GM18507 (cell line): ENCODE measurements at regions not wholly inside any gene's neighbourhood (a gene's known extent, or its start where the extent isn't known, plus 50 kb on each side); places are given as distances from the start of the nearest gene placed in this dataset.
"Not testable (repeated sequence)": the region's sequence is repeated elsewhere in the genome, so short reads cannot be mapped to it uniquely, and the experiment has no call there.

ENCODE experiments used
- DNase-seq: peaks from one replicate; pipeline ENCODE4 v3.0.0; 2011; ENCODE audit warnings: low read depth; ENCODE audit not compliant: insufficient read length; ENCODE audit errors: extremely low spot score
- FAIRE-seq: peaks from 2 replicates; lab custom pipeline; 2011; peaks lifted over from hg19 to GRCh38; lab: Jason Lieb, UNC

GRCh38 chr10:93215312-93215711 lies 141.6 kb downstream of the CYP26A1 start:
- FAIRE-seq (no peak), DNase-seq (no peak)

- DNase-seq (no peak), FAIRE-seq (no peak)
Observed at GRCh38 chr10:93216341-93216985, 142.8 kb downstream of the CYP26A1 start.

GRCh38 chr10:93218386-93218785 lies 144.7 kb downstream of the CYP26A1 start:
- no peak for FAIRE-seq
- DNase-seq: no peak

GRCh38 chr10:93219347-93219746 lies 145.7 kb downstream of the CYP26A1 start:
- FAIRE-seq: no peak
- no peak for DNase-seq

GRCh38 chr10:93220296-93221170 lies 146.8 kb downstream of the CYP26A1 start:
- FAIRE-seq: no peak

GRCh38 chr10:93221171-93221496 lies 147.4 kb downstream of the CYP26A1 start:
- no peak for DNase-seq
- FAIRE-seq: no peak

More at GRCh38 chr10:93220296-93221170, 146.8 kb downstream of the CYP26A1 start:
- DNase-seq: no peak

GRCh38 chr10:93221521-93221920 lies 147.8 kb downstream of the CYP26A1 start:
- no peak for FAIRE-seq
- DNase-seq: no peak

GRCh38 chr10:93222211-93222754 lies 148.6 kb downstream of the CYP26A1 start:
- no peak for FAIRE-seq

GRCh38 chr10:93222876-93223275 lies 149.2 kb downstream of the CYP26A1 start:
- DNase-seq: no peak

More at GRCh38 chr10:93222211-93222754, 148.6 kb downstream of the CYP26A1 start:
- no peak for DNase-seq

GRCh38 chr10:93223336-93223735 lies 149.6 kb downstream of the CYP26A1 start:
- DNase-seq: no peak
- no peak for FAIRE-seq

More at GRCh38 chr10:93222876-93223275, 149.2 kb downstream of the CYP26A1 start:
- FAIRE-seq: no peak

- DNase-seq (no peak), FAIRE-seq (no peak)
Observed at GRCh38 chr10:93224005-93224779, 150.5 kb downstream of the CYP26A1 start.

- FAIRE-seq (no peak), DNase-seq (no peak)
Observed at GRCh38 chr10:93225938-93226337, 152.2 kb downstream of the CYP26A1 start.

GRCh38 chr10:93226619-93227018 lies 152.9 kb downstream of the CYP26A1 start:
- FAIRE-seq (no peak), DNase-seq (no peak)

- DNase-seq, FAIRE-seq: not testable (repeated sequence)
Observed at GRCh38 chr10:93230596-93230995, 156.9 kb downstream of the CYP26A1 start.

- not testable (repeated sequence) for DNase-seq, FAIRE-seq
Observed at GRCh38 chr10:93232159-93232558, 158.5 kb downstream of the CYP26A1 start.

GRCh38 chr10:93234940-93235339 lies 161.2 kb downstream of the CYP26A1 start:
- FAIRE-seq, DNase-seq: not testable (repeated sequence)

GRCh38 chr10:93235686-93236085 lies 162.0 kb downstream of the CYP26A1 start:
- no peak for DNase-seq
- no peak for FAIRE-seq

- FAIRE-seq: no peak
- no peak for DNase-seq
Observed at GRCh38 chr10:93236393-93237040, 162.8 kb downstream of the CYP26A1 start.

- no peak for FAIRE-seq
Observed at GRCh38 chr10:93245147-93245546, 171.5 kb downstream of the CYP26A1 start.

More at GRCh38 chr10:93245147-93245546, 171.5 kb downstream of the CYP26A1 start:
- DNase-seq: no peak
